ENCODE measurements at regions not wholly inside any gene's neighbourhood (a gene's known extent, or its start where the extent isn't known, plus 50 kb on each side); places are given as distances from the start of the nearest gene placed in this dataset.

DNA sequence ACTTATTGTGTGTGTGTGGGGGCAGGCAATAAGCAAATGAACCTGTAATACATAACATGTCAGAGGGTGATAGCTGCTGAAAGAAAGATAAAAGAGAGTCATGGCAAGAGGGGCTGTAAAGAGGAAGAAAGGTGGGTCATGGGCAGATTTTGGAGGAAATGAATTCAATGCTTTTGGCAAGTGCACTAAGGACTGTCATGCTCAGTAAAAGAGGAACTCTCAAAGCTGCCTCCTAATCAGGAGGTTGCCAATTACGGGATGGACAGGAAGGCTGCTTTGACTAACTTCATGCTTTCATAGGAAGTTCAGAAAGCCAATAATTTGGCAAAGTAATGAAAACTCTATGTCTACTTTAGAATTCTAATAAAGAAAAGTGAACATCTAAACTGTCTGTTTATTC lies 401.2 kb downstream of the SH2D4B start:
- TF ChIP-seq EZH2 (IDR thresholded peaks at IDR 0.05) (no peak), POLR2AphosphoS5 (IDR thresholded peaks at IDR 0.05; ENCODE audit: borderline replicate concordance, low read depth, low read length) (no peak)
